GM13977 (cell line): ENCODE measurements at regions not wholly inside any gene's neighbourhood (a gene's known extent, or its start where the extent isn't known, plus 50 kb on each side); places are given as distances from the start of the nearest gene placed in this dataset.

ENCODE experiments used
- DNase-seq: peaks from one replicate; pipeline ENCODE4 v3.0.0; 2012; ENCODE audit warnings: low spot score
- CTCF ChIP-seq: IDR thresholded peaks from 2 replicates; pipeline ENCODE4 v1.5.1; 2012; ENCODE audit warnings: mild to moderate bottlenecking, control low read depth; ENCODE audit not compliant: insufficient read depth; ENCODE audit errors: extremely low read depth, missing control alignments
- in situ Hi-C: fragments of 300-500 bp; cut with MboI; formaldehyde crosslinking; loops from one replicate; pipeline ENCODE4 v1.12.0; 2022; ENCODE audit warnings: low sequenced_read_pairs, low pct_unique_long_range_greater_than_20kb, mixed read lengths, inconsistent platforms; ENCODE audit not compliant: unreplicated experiment

GRCh38 chr18:30192216-30192615, 850.3 kb downstream of the DSC3 start:
- in situ Hi-C loops = no loop called here
- peak; percentile 20 for TF ChIP-seq CTCF

GRCh38 chr18:30186245-30186644, 856.3 kb downstream of the DSC3 start:
- no peak for TF ChIP-seq CTCF
- DNase-seq = no peak
- in situ Hi-C loops = no loop called here

More at GRCh38 chr18:30192216-30192615, 850.3 kb downstream of the DSC3 start:
- DNase-seq = no peak

- no peak for TF ChIP-seq CTCF
- in situ Hi-C loops = no loop called here
- no peak for DNase-seq
These were observed 865.5 kb downstream of the DSC3 start for GRCh38 chr18:30177056-30177455.

- TF ChIP-seq CTCF = no peak
- in situ Hi-C loops = no loop called here
- DNase-seq = no peak
These were observed 866.8 kb downstream of the DSC3 start for GRCh38 chr18:30175621-30176225.

GRCh38 chr18:30175061-30175574, 867.4 kb downstream of the DSC3 start:
- in situ Hi-C loops = no loop called here

GRCh38 chr18:30163573-30163972, 879.0 kb downstream of the DSC3 start:
- in situ Hi-C loops = no loop called here
- no peak for DNase-seq
- no peak for TF ChIP-seq CTCF

More at GRCh38 chr18:30175061-30175574, 867.4 kb downstream of the DSC3 start:
- no peak for TF ChIP-seq CTCF
- DNase-seq = no peak
